Epidermal melanocyte (primary cell): ENCODE measurements at regions not wholly inside any gene's neighbourhood (a gene's known extent, or its start where the extent isn't known, plus 50 kb on each side); places are given as distances from the start of the nearest gene placed in this dataset.

Experiments
- DNase-seq: peaks from one replicate; pipeline ENCODE4 v3.0.0; 2011; ENCODE audit warnings: low spot score; ENCODE audit not compliant: insufficient read length

GRCh38 chr22:47600791-47601625, 838.6 kb downstream of the TBC1D22A start:
- DNase-seq = no peak

GRCh38 chr22:47600281-47600680, 837.8 kb downstream of the TBC1D22A start:
- DNase-seq = no peak

GRCh38 chr22:47599753-47600152, 837.3 kb downstream of the TBC1D22A start:
- no peak for DNase-seq

GRCh38 chr22:47598864-47599263, 836.4 kb downstream of the TBC1D22A start:
- no peak for DNase-seq

GRCh38 chr22:47597041-47597440, 834.6 kb downstream of the TBC1D22A start:
- DNase-seq = no peak

DNA sequence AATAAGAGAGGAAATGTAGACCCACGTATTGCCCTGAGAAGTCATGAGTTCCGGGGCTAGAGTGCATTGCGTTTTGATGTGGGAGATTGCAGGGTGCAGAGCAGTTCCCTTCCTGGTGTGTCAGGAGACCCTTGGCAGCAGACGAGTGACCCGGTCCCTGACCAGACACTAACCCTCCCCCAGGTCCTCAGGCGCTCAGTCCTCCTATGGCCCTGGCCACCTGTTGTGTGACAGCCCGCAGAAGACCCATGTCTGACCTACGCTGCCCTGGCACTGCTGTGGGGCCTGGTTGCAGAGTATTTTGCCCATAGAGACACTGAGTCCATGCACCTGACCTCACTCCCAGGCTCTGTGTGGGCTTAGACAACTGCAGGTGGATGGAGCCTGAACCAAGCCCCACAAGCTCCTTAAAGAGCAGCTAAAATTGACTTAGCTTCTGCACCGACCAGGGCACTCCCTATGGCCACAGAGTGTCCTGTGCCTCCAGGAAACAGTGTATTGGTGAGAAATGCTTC, 833.8 kb downstream of the TBC1D22A start:
- DNase-seq = no peak

- no peak for DNase-seq
Observed at GRCh38 chr22:47594836-47595521, 832.5 kb downstream of the TBC1D22A start.

- no peak for DNase-seq
Observed at GRCh38 chr22:47593911-47594311, 831.5 kb downstream of the TBC1D22A start.

GRCh38 chr22:47593291-47593690, 830.8 kb downstream of the TBC1D22A start:
- no peak for DNase-seq

DNA sequence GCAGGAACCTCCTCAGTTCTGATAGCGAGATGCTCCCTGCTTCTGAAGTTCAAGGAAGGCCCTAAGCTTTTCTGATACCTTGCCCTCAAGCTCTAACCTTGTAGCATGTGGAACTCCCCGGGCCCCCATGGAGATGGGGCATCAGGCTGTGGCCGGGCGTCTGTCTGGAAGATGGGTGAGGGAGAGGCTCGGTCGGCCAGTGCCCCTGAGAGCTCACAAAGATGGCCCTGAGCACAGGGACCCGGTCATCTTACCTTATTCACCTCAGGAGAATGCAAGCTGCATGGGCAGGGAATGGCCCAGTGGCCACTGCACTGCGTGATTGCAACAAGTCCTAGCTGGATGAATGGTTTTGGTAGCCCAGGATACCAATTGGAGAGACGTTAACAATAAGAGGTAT, 830.3 kb downstream of the TBC1D22A start:
- no peak for DNase-seq

GRCh38 chr22:47591709-47592108, 829.3 kb downstream of the TBC1D22A start:
- no peak for DNase-seq

GRCh38 chr22:47591016-47591415, 828.6 kb downstream of the TBC1D22A start:
- no peak for DNase-seq

DNA sequence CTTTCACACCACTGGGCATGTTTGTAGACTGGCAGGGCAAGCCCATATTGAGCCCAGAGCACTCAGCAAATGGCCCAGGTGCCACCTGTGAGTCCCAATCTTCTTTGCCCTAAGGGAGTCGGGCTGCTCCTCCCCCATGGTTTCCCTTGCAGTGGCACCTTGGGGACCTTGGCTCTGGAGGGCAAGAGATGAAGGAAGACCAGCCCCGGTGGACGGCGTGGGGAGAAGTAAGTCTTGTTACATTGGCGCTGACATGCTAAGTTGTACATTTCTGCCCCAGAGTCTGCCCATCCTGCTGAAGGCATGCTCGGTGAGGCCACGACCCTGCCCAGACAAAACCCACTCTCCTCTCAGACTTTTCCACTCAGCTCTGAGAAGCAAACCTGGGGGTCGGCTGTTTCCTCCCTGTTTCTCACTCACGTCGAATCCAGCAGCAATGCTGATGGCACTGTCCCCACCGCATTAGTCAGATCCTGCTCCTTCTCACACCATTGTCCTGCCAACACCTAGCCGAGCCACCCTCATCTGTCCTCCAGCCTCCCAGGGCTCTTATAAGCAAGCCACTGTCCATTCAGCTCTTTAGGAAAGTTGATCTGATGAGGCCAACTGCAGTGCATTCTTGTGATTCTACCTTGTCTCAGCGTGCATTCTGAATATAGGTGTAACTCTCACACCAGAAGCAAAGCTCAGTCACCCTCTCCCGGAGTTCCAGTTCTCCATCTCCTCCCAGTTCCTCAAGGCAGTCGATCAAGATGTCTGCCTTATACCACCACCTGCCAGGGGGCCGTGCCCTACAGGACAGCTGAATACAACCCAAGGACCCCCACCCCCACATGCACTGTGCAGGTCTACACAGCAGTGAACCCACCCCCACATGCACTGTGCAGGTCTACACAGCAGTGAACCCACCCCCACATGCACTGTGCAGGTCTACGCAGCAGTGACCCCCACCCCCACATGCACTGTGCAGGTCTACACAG, 827.1 kb downstream of the TBC1D22A start:
- no peak for DNase-seq

DNA sequence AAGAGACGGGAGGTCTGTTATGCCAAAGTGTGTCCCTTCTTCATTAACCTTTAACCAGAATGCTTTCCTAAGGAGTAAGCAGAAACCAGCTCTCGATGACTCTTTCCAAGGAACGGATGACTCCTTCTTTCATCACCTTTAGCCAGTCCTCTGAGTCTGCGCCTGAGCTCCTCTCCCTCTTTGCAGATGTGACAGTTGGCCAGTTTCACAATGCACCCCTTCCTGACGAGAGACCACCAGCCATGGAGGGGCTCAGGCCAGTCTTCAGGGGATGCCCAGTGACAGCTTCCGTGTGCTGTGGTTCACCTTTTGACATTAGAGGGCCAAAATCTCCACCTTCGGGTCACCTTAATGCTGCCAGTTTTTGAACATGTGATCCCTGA, 826.1 kb downstream of the TBC1D22A start:
- no peak for DNase-seq

- no peak for DNase-seq
Observed at GRCh38 chr22:47587861-47588577, 825.6 kb downstream of the TBC1D22A start.

GRCh38 chr22:47587361-47587760, 824.9 kb downstream of the TBC1D22A start:
- no peak for DNase-seq

- no peak for DNase-seq
Observed at GRCh38 chr22:47586946-47587345, 824.5 kb downstream of the TBC1D22A start.

DNA sequence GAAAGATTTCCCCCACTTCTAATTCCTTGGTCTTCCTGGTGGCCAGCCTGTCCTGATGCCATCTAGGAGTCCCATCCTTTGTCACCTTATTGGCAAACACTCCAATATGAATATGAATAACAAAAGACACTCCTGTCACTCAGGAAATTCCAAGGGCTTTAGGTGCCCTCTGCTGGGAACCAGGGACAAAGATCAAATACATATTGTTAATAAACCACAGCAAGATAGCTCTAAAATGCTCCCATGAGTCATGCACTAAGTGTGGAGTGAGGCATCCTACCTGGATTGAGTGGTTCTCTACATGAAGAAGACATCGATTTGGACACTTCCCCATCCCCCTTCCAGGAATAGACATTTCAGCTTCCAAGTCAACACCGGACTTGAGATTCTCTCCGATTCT, 823.6 kb downstream of the TBC1D22A start:
- no peak for DNase-seq

GRCh38 chr22:47583959-47584562, 821.6 kb downstream of the TBC1D22A start:
- DNase-seq = no peak

DNA sequence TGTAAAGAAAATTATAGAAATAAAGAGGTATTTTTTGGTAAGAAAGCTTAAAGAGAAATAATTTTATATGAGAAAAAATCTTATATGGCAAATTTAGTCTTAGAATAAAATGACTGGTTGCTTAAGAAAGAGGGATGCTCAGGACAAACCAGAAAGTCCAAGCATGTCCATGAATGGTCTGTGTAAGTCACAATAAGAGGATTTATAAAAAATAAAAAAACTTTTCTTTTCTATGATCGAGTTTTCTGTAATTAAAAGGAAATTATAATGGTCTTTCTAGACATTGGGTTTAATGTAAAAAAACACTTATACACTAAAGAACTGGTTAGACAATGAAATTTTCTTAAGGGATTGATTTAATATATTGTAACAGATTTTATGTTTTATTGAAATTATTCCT, 819.6 kb downstream of the TBC1D22A start:
- DNase-seq = no peak
